Neural progenitor cell (in vitro differentiated cells): ENCODE measurements at regions not wholly inside any gene's neighbourhood (a gene's known extent, or its start where the extent isn't known, plus 50 kb on each side); places are given as distances from the start of the nearest gene placed in this dataset.

ENCODE experiments used
- CTCF ChIP-seq: fragments of 200-600 bp; sonication (generic); IDR thresholded peaks from 2 replicates; pipeline ENCODE4 v1.5.1; 2017; ENCODE audit warnings: antibody characterized with exemption, mild to moderate bottlenecking
- EZH2 ChIP-seq: fragments of 200-600 bp; sonication (generic); IDR thresholded peaks from 2 replicates; pipeline ENCODE4 v1.6.1; 2017; ENCODE audit warnings: antibody characterized with exemption, mild to moderate bottlenecking, moderate library complexity
- EZH2phosphoT487 ChIP-seq: fragments of 200-600 bp; sonication (generic); IDR thresholded peaks from 2 replicates; pipeline ENCODE4 v1.6.1; 2017; ENCODE audit warnings: antibody characterized with exemption

DNA sequence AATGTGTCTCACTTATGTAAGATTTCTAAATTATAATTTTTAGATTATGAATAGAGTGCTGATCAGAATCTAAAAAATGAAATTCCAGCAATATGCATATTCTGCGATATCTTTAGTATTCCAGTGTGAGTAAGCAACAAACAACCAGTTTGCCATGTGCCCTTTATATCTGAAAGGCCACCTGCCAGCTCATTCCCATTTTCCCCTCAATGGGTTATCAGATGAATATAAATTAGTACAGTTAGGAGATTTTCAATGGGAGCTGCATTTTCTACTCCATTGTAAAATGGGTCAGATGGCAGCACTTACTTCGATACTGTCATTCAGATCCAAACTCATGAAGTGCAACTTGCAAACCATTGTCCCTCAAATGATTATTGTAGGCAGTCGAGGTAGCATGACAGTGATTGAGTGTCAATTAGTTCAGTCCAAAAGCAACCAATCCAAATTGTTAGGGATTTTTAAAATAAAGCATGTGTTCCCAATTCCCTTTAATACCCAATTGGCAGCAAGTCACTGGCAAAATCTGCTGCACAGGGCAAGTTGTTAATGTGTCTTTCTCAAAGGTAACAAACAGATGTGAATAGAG, 680.3 kb downstream of the LRRIQ3 start:
- TF ChIP-seq CTCF (no peak), EZH2 (no peak), EZH2phosphoT487 (no peak)
